ENCODE measurements at regions not wholly inside any gene's neighbourhood (a gene's known extent, or its start where the extent isn't known, plus 50 kb on each side); places are given as distances from the start of the nearest gene placed in this dataset.

DNA sequence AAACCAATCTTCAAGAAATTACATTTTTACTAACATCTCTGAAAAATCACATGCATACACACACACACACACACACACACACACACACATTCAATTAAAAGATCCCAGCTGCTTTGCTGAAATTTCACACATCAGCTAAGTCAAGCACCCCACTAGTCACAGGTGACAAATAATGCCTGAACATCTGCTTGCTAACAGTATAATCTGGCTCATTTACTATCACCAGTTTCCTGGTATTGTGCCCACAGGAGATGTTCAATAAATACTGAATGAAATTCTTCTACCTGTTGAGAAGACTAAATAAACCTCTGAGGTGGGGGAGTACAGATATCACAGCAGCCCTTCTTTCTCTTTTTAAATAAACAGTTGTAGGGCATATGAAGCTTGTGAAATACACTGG lies 994.0 kb downstream of the ARAP2 start:
- intact Hi-C loops (cut with micrococcal nuclease; ENCODE audit: unreplicated experiment), result no loop called here
- H3K79me2 ChIP-seq (ENCODE audit: insufficient read depth, low read depth, low read length), result no peaks in the 10 kb centered on the region
- H3K4me3 ChIP-seq (ENCODE audit: low read depth, low read length, poor library complexity, severe bottlenecking), result no peak overlapping the region
- no peak overlapping the region for H3K4me2 ChIP-seq (ENCODE audit: low read length)
- no peak for TF ChIP-seq CTCF (conservative IDR thresholded peaks at IDR 0.05; ENCODE audit: low read length)
- no peak for TF ChIP-seq EZH2phosphoT487 (IDR thresholded peaks at IDR 0.05; ENCODE audit: borderline replicate concordance, low read depth, low read length)
- H3K9me2 ChIP-seq (ENCODE audit: insufficient read depth, low read length), result no peaks in the 10 kb centered on the region
- no peak overlapping the region for H3K27ac ChIP-seq (ENCODE audit: low read depth, low read length, poor library complexity, severe bottlenecking)
- no peaks in the 10 kb centered on the region for H4K20me1 ChIP-seq (ENCODE audit: insufficient read depth, low read length)
- H3K36me3 ChIP-seq (ENCODE audit: insufficient read depth, low read length), result no peaks in the 10 kb centered on the region
- DNase-seq (ENCODE audit: low spot score), result no peak
- H3K4me1 ChIP-seq (ENCODE audit: insufficient read depth, low read length, poor library complexity, severe bottlenecking), result no peaks in the 10 kb centered on the region
- POLR2A ChIA-PET, result interaction anchor here (0.6 to 1.0 kb wide), 3 partner anchors 32 to 319 kb away, joined by 3 to 5 read pairs (median 3); no protein-coding TSS in a partner anchor
- no TSS peak for BruUV-seq (replicated peaks)
- H3K9me3 ChIP-seq (ENCODE audit: low read length), result no peaks in the 10 kb centered on the region
- CTCF ChIA-PET (ENCODE audit: unreplicated experiment), result no interaction called here
- H2AFZ ChIP-seq (ENCODE audit: low read length), result no peak overlapping the region

DNA sequence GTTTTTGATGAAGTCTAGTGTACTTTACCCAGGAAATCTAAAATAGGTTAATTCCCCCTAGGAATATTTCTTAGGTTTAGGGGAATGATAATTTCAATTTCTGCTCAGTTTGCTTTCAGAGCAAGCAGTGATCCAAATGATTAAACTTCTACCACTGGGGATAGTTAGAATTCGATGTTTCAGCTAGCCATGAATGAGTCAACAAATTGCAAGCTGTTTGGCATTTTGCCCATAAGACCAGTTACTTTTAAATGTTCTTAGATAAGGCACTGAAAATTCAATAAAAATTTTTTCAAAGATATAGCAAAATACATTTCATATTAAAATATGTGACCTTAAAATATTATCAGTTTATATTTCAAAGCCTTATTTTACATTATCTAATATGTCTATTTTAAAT lies 993.6 kb downstream of the ARAP2 start:
- TF ChIP-seq CTCF (conservative IDR thresholded peaks at IDR 0.05; ENCODE audit: low read length) (no peak), EZH2phosphoT487 (IDR thresholded peaks at IDR 0.05; ENCODE audit: borderline replicate concordance, low read depth, low read length) (no peak)
- ChIA-PET POLR2A (interaction anchor here (1.0 kb wide), 1 partner anchor 51 kb away, joined by 3 read pairs; no protein-coding TSS in a partner anchor), CTCF (ENCODE audit: unreplicated experiment) (no interaction called here)
- no peak overlapping the region for H2AFZ ChIP-seq (ENCODE audit: low read length)
- DNase-seq (ENCODE audit: low spot score), result no peak
- no peak overlapping the region for H3K4me2 ChIP-seq (ENCODE audit: low read length)
- H3K4me3 ChIP-seq (ENCODE audit: low read depth, low read length, poor library complexity, severe bottlenecking), result no peak overlapping the region
- H3K9me2 ChIP-seq (ENCODE audit: insufficient read depth, low read length), result no peaks in the 10 kb centered on the region
- H3K9me3 ChIP-seq (ENCODE audit: low read length), result no peaks in the 10 kb centered on the region
- no TSS peak for BruUV-seq (replicated peaks)
- H3K4me1 ChIP-seq (ENCODE audit: insufficient read depth, low read length, poor library complexity, severe bottlenecking), result no peaks in the 10 kb centered on the region
- H4K20me1 ChIP-seq (ENCODE audit: insufficient read depth, low read length), result no peaks in the 10 kb centered on the region
- H3K27ac ChIP-seq (ENCODE audit: low read depth, low read length, poor library complexity, severe bottlenecking), result no peak overlapping the region
- no peaks in the 10 kb centered on the region for H3K36me3 ChIP-seq (ENCODE audit: insufficient read depth, low read length)
- intact Hi-C loops (cut with micrococcal nuclease; ENCODE audit: unreplicated experiment), result no loop called here
- H3K79me2 ChIP-seq (ENCODE audit: insufficient read depth, low read depth, low read length), result no peaks in the 10 kb centered on the region

- no peaks in the 10 kb centered on the region for H3K79me2 ChIP-seq (ENCODE audit: insufficient read depth, low read depth, low read length)
- H3K9me2 ChIP-seq (ENCODE audit: insufficient read depth, low read length), result no peaks in the 10 kb centered on the region
- no peak for DNase-seq (ENCODE audit: low spot score)
- no TSS peak for BruUV-seq (replicated peaks)
- no peak overlapping the region for H3K4me3 ChIP-seq (ENCODE audit: low read depth, low read length, poor library complexity, severe bottlenecking)
- H3K36me3 ChIP-seq (ENCODE audit: insufficient read depth, low read length), result no peaks in the 10 kb centered on the region
- H3K27ac ChIP-seq (ENCODE audit: low read depth, low read length, poor library complexity, severe bottlenecking), result no peak overlapping the region
- POLR2A ChIA-PET, result no interaction called here
- H3K9me3 ChIP-seq (ENCODE audit: low read length), result no peaks in the 10 kb centered on the region
- no peaks in the 10 kb centered on the region for H3K4me1 ChIP-seq (ENCODE audit: insufficient read depth, low read length, poor library complexity, severe bottlenecking)
- CTCF ChIA-PET (ENCODE audit: unreplicated experiment), result no interaction called here
- intact Hi-C loops (cut with micrococcal nuclease; ENCODE audit: unreplicated experiment), result no loop called here
- no peaks in the 10 kb centered on the region for H4K20me1 ChIP-seq (ENCODE audit: insufficient read depth, low read length)
- no peak for TF ChIP-seq EZH2phosphoT487 (IDR thresholded peaks at IDR 0.05; ENCODE audit: borderline replicate concordance, low read depth, low read length)
- TF ChIP-seq CTCF (conservative IDR thresholded peaks at IDR 0.05; ENCODE audit: low read length), result no peak
- no peak overlapping the region for H3K4me2 ChIP-seq (ENCODE audit: low read length)
- no peak overlapping the region for H2AFZ ChIP-seq (ENCODE audit: low read length)
Measured at GRCh38 chr4:35252071-35252470, 992.2 kb downstream of the ARAP2 start.
